HG03469 (cell line): ENCODE measurements at regions not wholly inside any gene's neighbourhood (a gene's known extent, or its start where the extent isn't known, plus 50 kb on each side); places are given as distances from the start of the nearest gene placed in this dataset.

Source experiments
- ATAC-seq: cut with Tn5 transposase; IDR thresholded peaks from one replicate; pipeline ENCODE4 v1.9.1; 2021; ENCODE audit warnings: mild to moderate bottlenecking, moderate library complexity, moderate number of reproducible peaks; ENCODE audit not compliant: unreplicated experiment

- no peak for ATAC-seq
These were observed 366.2 kb downstream of the WDR11 start for GRCh38 chr10:121217331-121217730.

- ATAC-seq = no peak
These were observed 369.9 kb downstream of the WDR11 start for GRCh38 chr10:121221072-121221471.

GRCh38 chr10:121221991-121222390 lies 370.8 kb downstream of the WDR11 start:
- no peak for ATAC-seq

- ATAC-seq = no peak
These were observed 371.7 kb downstream of the WDR11 start for GRCh38 chr10:121222842-121223241.

- no peak for ATAC-seq
These were observed 367.2 kb downstream of the FGFR2 start for GRCh38 chr10:121231079-121231478.

GRCh38 chr10:121232494-121232893 lies 365.8 kb downstream of the FGFR2 start:
- ATAC-seq = no peak

- ATAC-seq = no peak
These were observed 362.6 kb downstream of the FGFR2 start for GRCh38 chr10:121235692-121236091.

- no peak for ATAC-seq
These were observed 361.6 kb downstream of the FGFR2 start for GRCh38 chr10:121236621-121237020.

GRCh38 chr10:121237718-121238117 lies 360.5 kb downstream of the FGFR2 start:
- ATAC-seq = no peak

- no peak for ATAC-seq
These were observed 358.2 kb downstream of the FGFR2 start for GRCh38 chr10:121240011-121240410.

GRCh38 chr10:121240556-121240955 lies 357.7 kb downstream of the FGFR2 start:
- no peak for ATAC-seq

- no peak for ATAC-seq
These were observed 356.9 kb downstream of the FGFR2 start for GRCh38 chr10:121241337-121241736.

GRCh38 chr10:121242741-121243608 lies 355.3 kb downstream of the FGFR2 start:
- no peak for ATAC-seq

- ATAC-seq = no peak
These were observed 354.5 kb downstream of the FGFR2 start for GRCh38 chr10:121243609-121244241.

- ATAC-seq = no peak
These were observed 353.4 kb downstream of the FGFR2 start for GRCh38 chr10:121244818-121245217.

- ATAC-seq = no peak
These were observed 352.5 kb downstream of the FGFR2 start for GRCh38 chr10:121245754-121246153.

- ATAC-seq = no peak
These were observed 350.0 kb downstream of the FGFR2 start for GRCh38 chr10:121248266-121248665.

GRCh38 chr10:121250995-121251764 lies 347.1 kb downstream of the FGFR2 start:
- no peak for ATAC-seq

- ATAC-seq = no peak
These were observed 345.5 kb downstream of the FGFR2 start for GRCh38 chr10:121252756-121253155.

GRCh38 chr10:121260377-121260776 lies 337.9 kb downstream of the FGFR2 start:
- no peak for ATAC-seq

- ATAC-seq = no peak
These were observed 336.6 kb downstream of the FGFR2 start for GRCh38 chr10:121261665-121262064.
